H9 (cell line): ENCODE measurements at regions not wholly inside any gene's neighbourhood (a gene's known extent, or its start where the extent isn't known, plus 50 kb on each side); places are given as distances from the start of the nearest gene placed in this dataset.
A peak's percentile ranks its signal among the peaks of the same experiment; 100 is the strongest.

Experiments
- DNase-seq: peaks from one replicate; pipeline ENCODE4 v3.0.0-alpha.2; 2017
- H2AFZ ChIP-seq: one replicate; pipeline ENCODE4 v1.6.1; 2013; ENCODE audit warnings: mild to moderate bottlenecking, low read length, control low read depth, moderate library complexity
- H2AK5ac ChIP-seq: 2 replicates; pipeline ENCODE4 v1.6.1; 2013; ENCODE audit warnings: low read length, control low read depth, mixed read lengths; ENCODE audit not compliant: insufficient read length
- H2BK120ac ChIP-seq: one replicate; pipeline ENCODE4 v1.6.1; 2013; ENCODE audit warnings: low read depth, mild to moderate bottlenecking, low read length, control low read depth, inconsistent platforms; ENCODE audit not compliant: poor library complexity, severe bottlenecking
- H2BK12ac ChIP-seq: 2 replicates; pipeline ENCODE4 v1.6.1; 2013; ENCODE audit warnings: low read length, control low read depth, mixed read lengths, low read depth; ENCODE audit not compliant: insufficient read length
- H2BK15ac ChIP-seq: 2 replicates; pipeline ENCODE4 v1.6.1; 2013; ENCODE audit warnings: low read depth, low read length, control low read depth
- H2BK20ac ChIP-seq: one replicate; pipeline ENCODE4 v1.6.1; 2013; ENCODE audit warnings: low read depth, mild to moderate bottlenecking, low read length, control low read depth, inconsistent platforms; ENCODE audit not compliant: poor library complexity, severe bottlenecking
- H2BK5ac ChIP-seq: 2 replicates; pipeline ENCODE4 v1.6.1; 2013; ENCODE audit warnings: low read length, control low read depth, mixed read lengths; ENCODE audit not compliant: insufficient read length
- H3K14ac ChIP-seq: 2 replicates; pipeline ENCODE4 v1.6.1; 2013; ENCODE audit warnings: low read length, control low read depth; ENCODE audit not compliant: insufficient read depth
- H3K18ac ChIP-seq: 2 replicates; pipeline ENCODE4 v1.6.1; 2013; ENCODE audit warnings: low read depth, mild to moderate bottlenecking, mixed read lengths, low read length, control low read depth; ENCODE audit not compliant: insufficient read length
- H3K23ac ChIP-seq: 2 replicates; pipeline ENCODE4 v1.6.1; 2013; ENCODE audit warnings: low read length, control low read depth, mixed read lengths, low read depth; ENCODE audit not compliant: insufficient read length
- H3K23me2 ChIP-seq: 2 replicates; pipeline ENCODE4 v1.6.1; 2013; ENCODE audit warnings: low read depth, mild to moderate bottlenecking, mixed read lengths, low read length, control low read depth; ENCODE audit not compliant: insufficient read length, poor library complexity, severe bottlenecking
- H3K27ac ChIP-seq: 2 replicates; pipeline ENCODE4 v1.5.1; 2013; ENCODE audit warnings: low read length, control low read depth, mixed read lengths, low read depth; ENCODE audit not compliant: insufficient read length
- H3K27me3 ChIP-seq: 2 replicates; pipeline ENCODE4 v1.6.1; 2013; ENCODE audit warnings: low read length, control low read depth, inconsistent platforms; ENCODE audit not compliant: insufficient read depth
- H3K4ac ChIP-seq: 2 replicates; pipeline ENCODE4 v1.6.1; 2013; ENCODE audit warnings: low read depth, mild to moderate bottlenecking, control low read depth, inconsistent platforms, low read length, moderate library complexity
- H3K4me1 ChIP-seq: 2 replicates; pipeline ENCODE4 v1.6.1; 2013; ENCODE audit warnings: low read length, control low read depth, inconsistent platforms; ENCODE audit not compliant: insufficient read depth
- H3K4me2 ChIP-seq: 2 replicates; pipeline ENCODE4 v1.6.1; 2013; ENCODE audit warnings: low read length, control low read depth, mixed read lengths; ENCODE audit not compliant: insufficient read length, insufficient read depth
- H3K56ac ChIP-seq: 2 replicates; pipeline ENCODE4 v1.6.1; 2013; ENCODE audit warnings: low read depth, mild to moderate bottlenecking, mixed read lengths, low read length, control low read depth; ENCODE audit not compliant: insufficient read length
- H3K79me1 ChIP-seq: 2 replicates; pipeline ENCODE4 v1.6.1; 2013; ENCODE audit warnings: low read depth, mild to moderate bottlenecking, moderate library complexity, low read length, control low read depth, inconsistent platforms; ENCODE audit not compliant: insufficient read depth, poor library complexity, severe bottlenecking
- H3K79me2 ChIP-seq: 2 replicates; pipeline ENCODE4 v1.6.1; 2013; ENCODE audit warnings: low read length, control low read depth, inconsistent platforms; ENCODE audit not compliant: insufficient read depth
- H3K9ac ChIP-seq: 2 replicates; pipeline ENCODE4 v1.6.1; 2013; ENCODE audit warnings: low read length, control low read depth, mixed read lengths; ENCODE audit not compliant: insufficient read length; ENCODE audit errors: extremely low read depth
- H3K9me3 ChIP-seq: one replicate; pipeline ENCODE4 v1.6.1; 2013; ENCODE audit warnings: low read depth, low read length, inconsistent platforms; ENCODE audit not compliant: control insufficient read depth
- H3T11ph ChIP-seq: one replicate; pipeline ENCODE4 v1.6.1; 2013; ENCODE audit warnings: mild to moderate bottlenecking, low read length, control low read depth, inconsistent platforms
- H4K20me1 ChIP-seq: one replicate; pipeline ENCODE4 v1.6.1; 2013; ENCODE audit not compliant: control insufficient read depth, insufficient read length, insufficient read depth
- H4K5ac ChIP-seq: 2 replicates; pipeline ENCODE4 v1.6.1; 2013; ENCODE audit warnings: low read depth, mild to moderate bottlenecking, mixed read lengths, low read length, control low read depth; ENCODE audit not compliant: insufficient read length
- H4K8ac ChIP-seq: replicated peaks from 2 replicates; pipeline ENCODE4 v1.6.1; 2013; ENCODE audit warnings: low read length, control low read depth, mixed read lengths, low read depth; ENCODE audit not compliant: insufficient read length
- H4K91ac ChIP-seq: 2 replicates; pipeline ENCODE4 v1.6.1; 2013; ENCODE audit warnings: low read depth, mild to moderate bottlenecking, moderate library complexity, mixed read lengths, low read length, control low read depth; ENCODE audit not compliant: insufficient read length
- H3K27ac Mint-ChIP-seq, 3 experiments: 2 replicates in 2 of 3; 3 replicates in 1 of 3; pipeline ENCODE4 v1.8.0; 2020 to 2021; ENCODE audit warnings: mixed read lengths in 3 of 3, mild to moderate bottlenecking in 1 of 3, moderate library complexity in 1 of 3
- H3K27me3 Mint-ChIP-seq: 2 replicates; pipeline ENCODE4 v1.8.0; 2021; ENCODE audit warnings: low read depth, mild to moderate bottlenecking, moderate library complexity, mixed read lengths
- H3K36me3 Mint-ChIP-seq, 3 experiments: 2 replicates in 2 of 3; 3 replicates in 1 of 3; pipeline ENCODE4 v1.8.0; 2020 to 2021; ENCODE audit warnings: low read depth in 3 of 3, mixed read lengths in 3 of 3; ENCODE audit not compliant: insufficient read depth in 1 of 3
- H3K4me1 Mint-ChIP-seq, 2 experiments: 2 replicates each; pipeline ENCODE4 v1.8.0; 2020; ENCODE audit warnings: mixed read lengths in 2 of 2
- H3K4me3 Mint-ChIP-seq, 2 experiments: 2 replicates in 1 of 2; 3 replicates in 1 of 2; pipeline ENCODE4 v1.8.0; 2020 to 2021; ENCODE audit warnings: mild to moderate bottlenecking in 2 of 2, mixed read lengths in 2 of 2, moderate library complexity in 1 of 2
- H3K9me3 Mint-ChIP-seq, 2 experiments: 2 replicates in 1 of 2; 3 replicates in 1 of 2; pipeline ENCODE4 v1.8.0; 2020; ENCODE audit warnings: mild to moderate bottlenecking in 2 of 2, mixed read lengths in 2 of 2, moderate library complexity in 1 of 2
- CTCF ChIP-seq: fragments of 200-600 bp; sonication (generic); conservative IDR thresholded peaks from 3 replicates; pipeline ENCODE4 v1.8.0; 2021; ENCODE audit warnings: antibody characterized with exemption, mild to moderate bottlenecking
- WGBS: extraction: QIAGEN DNeasy Blood & Tissue Kit; methylation state at CpG from one replicate; pipeline ENCODE4 v1.1.7; 2013; ENCODE audit warnings: missing lambda C conversion rate, low lambda C conversion rate, mixed read lengths; ENCODE audit not compliant: insufficient read length; ENCODE audit errors: extremely low coverage; 5-methylcytosine and 5-hydroxymethylcytosine counted together

DNA sequence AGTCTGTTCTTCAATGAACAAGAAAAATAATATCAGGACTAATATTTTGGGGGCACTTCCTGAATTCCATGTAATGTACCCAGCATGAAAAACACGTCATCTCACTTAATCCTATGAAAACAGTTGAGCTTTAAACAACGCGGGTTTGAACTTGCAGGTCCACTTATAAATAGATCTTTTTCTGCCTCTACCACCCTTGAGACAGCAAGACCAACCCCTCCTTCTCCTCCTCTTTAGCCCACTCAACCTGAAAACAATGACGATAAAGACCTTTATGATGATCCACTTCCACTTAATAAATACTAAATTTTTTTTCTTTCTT lies 203.9 kb upstream of the KRR1 start:
- Mint-ChIP-seq H3K27ac (peak overlapping the region in 1 of 3 experiments; percentile 25; a peak in 1 of 7 replicates), H3K9me3 (no peaks in the 10 kb centered on the region; a peak in 1 of 5 replicates), H3K4me3 (no peak overlapping the region), H3K27me3 (no peaks in the 10 kb centered on the region), H3K36me3 (no peaks in the 10 kb centered on the region), H3K4me1 (peaks cover 28 to 34% of the 10 kb centered on the region in 2 experiments)
- Histone ChIP-seq H3K79me2 (no peaks in the 10 kb centered on the region), H3K27ac (no peak overlapping the region), H3K79me1 (no peaks in the 10 kb centered on the region), H3K4ac (no peak overlapping the region), H3K9me3 (no peaks in the 10 kb centered on the region), H2BK5ac (no peak overlapping the region), H3K9ac (no peak overlapping the region), H3K23me2 (no peaks in the 10 kb centered on the region), H3K23ac (no peak overlapping the region), H2BK15ac (no peak overlapping the region), H3K56ac (no peak overlapping the region), H3K4me1 (peaks cover 6% of the 10 kb centered on the region; the same call in 1 of the 2 replicates), H4K20me1 (no peaks in the 10 kb centered on the region), H3T11ph (no peak overlapping the region), H3K27me3 (no peaks in the 10 kb centered on the region), H3K14ac (no peak overlapping the region), H3K18ac (no peak overlapping the region), H2AK5ac (no peak overlapping the region), H2AFZ (no peak overlapping the region), H2BK120ac (no peak overlapping the region), H4K5ac (no peak overlapping the region), H2BK12ac (no peak overlapping the region), H2BK20ac (no peak overlapping the region), H3K4me2 (no peak overlapping the region), H4K91ac (no peak overlapping the region), H4K8ac (no peak overlapping the region)
- no CpG with 5 or more reads among the region's 4 CpGs for WGBS
- no peak for DNase-seq
- no peak for TF ChIP-seq CTCF
